HEK293 (cell line): ENCODE measurements at regions not wholly inside any gene's neighbourhood (a gene's known extent, or its start where the extent isn't known, plus 50 kb on each side); places are given as distances from the start of the nearest gene placed in this dataset.
A peak's percentile ranks its signal among the peaks of the same experiment; 100 is the strongest.

Source experiments
- CTCF ChIA-PET: fragments of 350-600 bp; formaldehyde crosslinking; extraction: SDS; loops from one replicate; lab custom pipeline; 2021; ENCODE audit warnings: antibody characterized with exemption; lab: Yijun Ruan, JAX
- POLR2A ChIA-PET: fragments of 300-600 bp; formaldehyde crosslinking; extraction: SDS; loops from one replicate; lab custom pipeline; 2020; ENCODE audit warnings: antibody characterized with exemption, inconsistent platforms; lab: Yijun Ruan, JAX
- H3K27ac ChIP-seq: fragments of 200-500 bp; sonication (Bioruptor generic); 2 replicates; pipeline ENCODE4 v1.5.1; 2014; ENCODE audit warnings: low read depth, low read length, control low read depth, inconsistent platforms; ENCODE audit errors: extremely low read depth
- H3K36me3 ChIP-seq, 2 experiments: fragments of 200-500 bp in 1 of 2; sonication (Bioruptor generic) in 1 of 2; 1 replicate in 1 of 2; 2 replicates in 1 of 2; pipeline ENCODE4 v1.5.1; 2014 to 2017; ENCODE audit warnings: inconsistent platforms in 2 of 2, low read length in 2 of 2; ENCODE audit not compliant: control insufficient read depth in 2 of 2, insufficient read depth in 1 of 2
- H3K4me1 ChIP-seq: fragments of 200-500 bp; sonication (Bioruptor generic); 2 replicates; pipeline ENCODE4 v1.5.1; 2014; ENCODE audit warnings: mild to moderate bottlenecking, low read length, inconsistent platforms; ENCODE audit not compliant: control insufficient read depth, insufficient read depth
- H3K4me3 ChIP-seq: 2 replicates; pipeline ENCODE4 v1.5.1; 2011; ENCODE audit warnings: low read depth, mild to moderate bottlenecking, control low read depth, low read length, moderate library complexity
- H3K9me3 ChIP-seq: fragments of 200-500 bp; sonication (Bioruptor generic); 2 replicates; pipeline ENCODE4 v1.5.1; 2014; ENCODE audit warnings: low read depth, low read length, inconsistent platforms; ENCODE audit not compliant: control insufficient read depth, insufficient read depth
- BCL11B ChIP-seq: fragments of 450-650 bp; formaldehyde crosslinking; IDR thresholded peaks from 2 replicates; pipeline ENCODE4 v1.5.1; 2016; ENCODE audit warnings: low read depth, missing biosample characterization, missing genetic modification characterization
- HOXC10 ChIP-seq: sonication (generic); formaldehyde crosslinking; IDR thresholded peaks from 2 replicates; pipeline ENCODE4 v1.8.1; 2023; ENCODE audit warnings: mild to moderate bottlenecking, missing genetic modification reagents
- KLF8 ChIP-seq: fragments of 450-650 bp; formaldehyde crosslinking; IDR thresholded peaks from 2 replicates; pipeline ENCODE4 v1.5.1; 2016; ENCODE audit warnings: missing biosample characterization, missing genetic modification characterization
- RBAK ChIP-seq: fragments of 450-650 bp; formaldehyde crosslinking; IDR thresholded peaks from 2 replicates; pipeline ENCODE4 v1.5.1; 2016; ENCODE audit warnings: missing biosample characterization, missing genetic modification characterization
- REPIN1 ChIP-seq: fragments of 450-650 bp; formaldehyde crosslinking; IDR thresholded peaks from 2 replicates; pipeline ENCODE4 v1.5.1; 2017; ENCODE audit warnings: missing biosample characterization, missing genetic modification characterization, low read depth
- SP2 ChIP-seq: fragments of 450-650 bp; formaldehyde crosslinking; IDR thresholded peaks from 2 replicates; pipeline ENCODE4 v1.5.1; 2016; ENCODE audit warnings: missing biosample characterization, missing genetic modification characterization
- ZFP3 ChIP-seq: fragments of 450-650 bp; formaldehyde crosslinking; IDR thresholded peaks from 2 replicates; pipeline ENCODE4 v1.5.1; 2016; ENCODE audit warnings: low read depth, missing biosample characterization, missing genetic modification characterization
- ZNF138 ChIP-seq: fragments of 450-650 bp; formaldehyde crosslinking; IDR thresholded peaks from 2 replicates; pipeline ENCODE4 v1.5.1; 2016; ENCODE audit warnings: missing biosample characterization, missing genetic modification characterization, borderline replicate concordance
- ZNF157 ChIP-seq: fragments of 450-650 bp; formaldehyde crosslinking; IDR thresholded peaks from 2 replicates; pipeline ENCODE4 v1.5.1; 2016; ENCODE audit warnings: missing biosample characterization, missing genetic modification characterization
- ZNF239 ChIP-seq: fragments of 450-650 bp; formaldehyde crosslinking; IDR thresholded peaks from 2 replicates; pipeline ENCODE4 v1.5.1; 2016; ENCODE audit warnings: missing biosample characterization, missing genetic modification characterization
- ZNF248 ChIP-seq: fragments of 450-650 bp; formaldehyde crosslinking; IDR thresholded peaks from 2 replicates; pipeline ENCODE4 v1.5.1; 2017; ENCODE audit warnings: missing biosample characterization, missing genetic modification characterization
- ZNF335 ChIP-seq: fragments of 450-650 bp; formaldehyde crosslinking; conservative IDR thresholded peaks from 2 replicates; pipeline ENCODE4 v1.5.1; 2016; ENCODE audit warnings: missing biosample characterization, missing genetic modification characterization
- ZNF354C ChIP-seq: fragments of 450-650 bp; formaldehyde crosslinking; IDR thresholded peaks from 2 replicates; pipeline ENCODE4 v1.5.1; 2016; ENCODE audit warnings: missing biosample characterization, missing genetic modification characterization, low read depth, borderline replicate concordance
- ZNF48 ChIP-seq: fragments of 450-650 bp; formaldehyde crosslinking; IDR thresholded peaks from 2 replicates; pipeline ENCODE4 v1.5.1; 2016; ENCODE audit warnings: missing biosample characterization, missing genetic modification characterization
- ZNF529 ChIP-seq: fragments of 450-650 bp; formaldehyde crosslinking; IDR thresholded peaks from 2 replicates; pipeline ENCODE4 v1.5.1; 2017; ENCODE audit warnings: missing genetic modification characterization, missing biosample characterization; ENCODE audit not compliant: insufficient replicate concordance
- ZNF600 ChIP-seq: fragments of 450-650 bp; formaldehyde crosslinking; IDR thresholded peaks from 2 replicates; pipeline ENCODE4 v1.5.1; 2016; ENCODE audit warnings: missing biosample characterization, missing genetic modification characterization
- ZNF610 ChIP-seq: fragments of 450-650 bp; formaldehyde crosslinking; IDR thresholded peaks from 2 replicates; pipeline ENCODE4 v1.5.1; 2016; ENCODE audit warnings: missing biosample characterization, missing genetic modification characterization, borderline replicate concordance
- ZNF626 ChIP-seq: fragments of 450-650 bp; sonication (Bioruptor Pico); formaldehyde crosslinking; IDR thresholded peaks from 2 replicates; pipeline ENCODE4 v1.5.1; 2018; ENCODE audit warnings: missing biosample characterization, missing genetic modification characterization, inconsistent platforms
- ZNF654 ChIP-seq: fragments of 450-650 bp; formaldehyde crosslinking; IDR thresholded peaks from 2 replicates; pipeline ENCODE4 v1.5.1; 2016; ENCODE audit warnings: low read depth, missing biosample characterization, missing genetic modification characterization
- ZNF670 ChIP-seq: fragments of 450-650 bp; formaldehyde crosslinking; IDR thresholded peaks from 2 replicates; pipeline ENCODE4 v1.5.1; 2016; ENCODE audit warnings: missing biosample characterization, missing genetic modification characterization, low read depth
- ZNF768 ChIP-seq: fragments of 450-650 bp; formaldehyde crosslinking; IDR thresholded peaks from 2 replicates; pipeline ENCODE4 v1.5.1; 2018; ENCODE audit warnings: missing biosample characterization, mild to moderate bottlenecking, missing genetic modification characterization
- ZNF776 ChIP-seq: fragments of 450-650 bp; formaldehyde crosslinking; IDR thresholded peaks from 2 replicates; pipeline ENCODE4 v1.5.0; 2017; ENCODE audit warnings: missing biosample characterization, missing genetic modification characterization, borderline replicate concordance
- ZNF785 ChIP-seq: fragments of 450-650 bp; formaldehyde crosslinking; IDR thresholded peaks from 2 replicates; pipeline ENCODE4 v1.5.1; 2016; ENCODE audit warnings: missing biosample characterization, missing genetic modification characterization
- ZNF837 ChIP-seq: fragments of 450-650 bp; formaldehyde crosslinking; IDR thresholded peaks from 2 replicates; pipeline ENCODE4 v1.5.1; 2016; ENCODE audit warnings: missing biosample characterization, missing genetic modification characterization
- TF ChIP-seq, protein P1 (sequence below): fragments of 450-650 bp; formaldehyde crosslinking; IDR thresholded peaks from 2 replicates; pipeline ENCODE4 v1.5.1; 2016; ENCODE audit warnings: missing biosample characterization, missing genetic modification characterization, borderline replicate concordance
- TF ChIP-seq, protein P2 (sequence below): fragments of 450-650 bp; formaldehyde crosslinking; IDR thresholded peaks from 2 replicates; pipeline ENCODE4 v1.5.1; 2016; ENCODE audit warnings: missing biosample characterization, missing genetic modification characterization
- TF ChIP-seq, protein P3 (sequence below): fragments of 450-650 bp; formaldehyde crosslinking; IDR thresholded peaks from 2 replicates; pipeline ENCODE4 v1.5.1; 2016; ENCODE audit warnings: missing biosample characterization, missing genetic modification characterization

DNA sequence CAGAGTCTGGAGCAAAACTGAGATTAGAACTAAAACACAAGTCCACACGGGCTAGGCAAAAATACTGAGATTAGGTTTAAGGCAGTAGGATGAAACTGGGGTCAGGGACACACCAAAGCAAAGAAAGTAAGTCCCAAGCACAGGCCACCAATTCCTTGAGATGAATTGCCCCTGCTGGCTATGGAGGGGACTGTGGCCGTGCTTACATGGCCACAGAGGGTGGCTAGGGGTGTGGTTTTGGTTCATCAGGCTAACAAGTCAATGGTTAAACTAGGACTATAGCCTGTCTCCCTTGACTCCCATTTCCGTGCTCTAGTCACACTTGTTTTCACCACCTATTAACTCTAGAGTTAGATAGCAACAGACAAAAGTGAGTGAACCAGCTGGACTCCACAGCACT, 394.8 kb downstream of the PBX1 start:
- ChIA-PET POLR2A (no interaction called here), CTCF (no interaction called here)
- no peaks in the 10 kb centered on the region for H3K9me3 ChIP-seq
- TF ChIP-seq ZNF157 (no peak), ZNF768 (tag by site-specific recombination) (no peak), ZNF610 (tag by site-specific recombination) (no peak), REPIN1 (tag by site-specific recombination) (no peak), ZNF48 (tag by site-specific recombination) (no peak), KLF8 (tag by site-specific recombination) (no peak), SP2 (tag by site-specific recombination) (no peak), BCL11B (tag by site-specific recombination) (no peak), ZNF776 (no peak)
- TF ChIP-seq, protein P1, sequence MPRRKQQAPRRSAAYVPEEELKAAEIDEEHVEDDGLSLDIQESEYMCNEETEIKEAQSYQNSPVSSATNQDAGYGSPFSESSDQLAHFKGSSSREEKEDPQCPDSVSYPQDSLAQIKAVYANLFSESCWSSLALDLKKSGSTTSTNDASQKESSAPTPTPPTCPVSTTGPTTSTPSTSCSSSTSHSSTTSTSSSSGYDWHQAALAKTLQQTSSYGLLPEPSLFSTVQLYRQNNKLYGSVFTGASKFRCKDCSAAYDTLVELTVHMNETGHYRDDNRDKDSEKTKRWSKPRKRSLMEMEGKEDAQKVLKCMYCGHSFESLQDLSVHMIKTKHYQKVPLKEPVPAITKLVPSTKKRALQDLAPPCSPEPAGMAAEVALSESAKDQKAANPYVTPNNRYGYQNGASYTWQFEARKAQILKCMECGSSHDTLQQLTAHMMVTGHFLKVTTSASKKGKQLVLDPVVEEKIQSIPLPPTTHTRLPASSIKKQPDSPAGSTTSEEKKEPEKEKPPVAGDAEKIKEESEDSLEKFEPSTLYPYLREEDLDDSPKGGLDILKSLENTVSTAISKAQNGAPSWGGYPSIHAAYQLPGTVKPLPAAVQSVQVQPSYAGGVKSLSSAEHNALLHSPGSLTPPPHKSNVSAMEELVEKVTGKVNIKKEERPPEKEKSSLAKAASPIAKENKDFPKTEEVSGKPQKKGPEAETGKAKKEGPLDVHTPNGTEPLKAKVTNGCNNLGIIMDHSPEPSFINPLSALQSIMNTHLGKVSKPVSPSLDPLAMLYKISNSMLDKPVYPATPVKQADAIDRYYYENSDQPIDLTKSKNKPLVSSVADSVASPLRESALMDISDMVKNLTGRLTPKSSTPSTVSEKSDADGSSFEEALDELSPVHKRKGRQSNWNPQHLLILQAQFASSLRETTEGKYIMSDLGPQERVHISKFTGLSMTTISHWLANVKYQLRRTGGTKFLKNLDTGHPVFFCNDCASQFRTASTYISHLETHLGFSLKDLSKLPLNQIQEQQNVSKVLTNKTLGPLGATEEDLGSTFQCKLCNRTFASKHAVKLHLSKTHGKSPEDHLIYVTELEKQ (tag by site-specific recombination) = no peak
- H3K4me3 ChIP-seq = no peak overlapping the region
- H3K36me3 ChIP-seq = no peaks in the 10 kb centered on the region
- no peak overlapping the region for H3K27ac ChIP-seq
- H3K4me1 ChIP-seq = no peaks in the 10 kb centered on the region

DNA sequence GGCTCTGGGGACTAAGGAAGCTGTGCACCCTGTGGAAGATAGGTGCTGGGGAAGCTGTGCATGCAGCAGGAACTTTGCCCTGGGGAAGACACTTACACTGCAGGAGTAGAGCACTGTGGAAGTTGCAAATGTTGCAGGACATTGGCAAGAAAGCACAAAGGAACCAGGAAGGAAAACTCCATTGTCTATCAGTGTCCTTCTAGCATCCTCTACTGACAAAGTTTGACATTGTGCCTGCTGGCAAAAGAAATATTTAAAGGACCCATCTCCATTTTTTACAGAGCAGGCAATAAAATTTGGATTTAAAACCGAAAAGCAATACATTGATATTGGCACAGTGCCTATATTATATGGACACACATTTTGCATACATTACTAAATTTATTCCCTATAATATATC, 394.1 kb downstream of the PBX1 start:
- no peaks in the 10 kb centered on the region for H3K9me3 ChIP-seq
- H3K4me1 ChIP-seq = no peaks in the 10 kb centered on the region
- 0 out of 2 replicates have a peak, but pooled peaks have one; percentile 12 for TF ChIP-seq ZNF654 (tag by site-specific recombination)
- TF ChIP-seq ZNF138 (tag by site-specific recombination) = no peak
- no peak for TF ChIP-seq ZNF600 (tag by site-specific recombination)
- TF ChIP-seq ZNF785 (tag by site-specific recombination) = no peak
- no peak for TF ChIP-seq ZNF670 (tag by site-specific recombination)
- no peak for TF ChIP-seq ZNF354C (tag by site-specific recombination)
- no peak for TF ChIP-seq ZNF626 (tag by site-specific recombination)
- no peak for TF ChIP-seq ZNF768 (tag by site-specific recombination)
- TF ChIP-seq, all 188 proteins: peak for 1
- Histone ChIP-seq H3K4me3 (no peak overlapping the region), H3K27ac (no peak overlapping the region), H3K36me3 (no peaks in the 10 kb centered on the region)
- ChIA-PET POLR2A (no interaction called here), CTCF (interaction anchor here (1.6 kb wide), 1 partner anchor 120 kb away, joined by 6 read pairs; no protein-coding TSS in a partner anchor)

DNA sequence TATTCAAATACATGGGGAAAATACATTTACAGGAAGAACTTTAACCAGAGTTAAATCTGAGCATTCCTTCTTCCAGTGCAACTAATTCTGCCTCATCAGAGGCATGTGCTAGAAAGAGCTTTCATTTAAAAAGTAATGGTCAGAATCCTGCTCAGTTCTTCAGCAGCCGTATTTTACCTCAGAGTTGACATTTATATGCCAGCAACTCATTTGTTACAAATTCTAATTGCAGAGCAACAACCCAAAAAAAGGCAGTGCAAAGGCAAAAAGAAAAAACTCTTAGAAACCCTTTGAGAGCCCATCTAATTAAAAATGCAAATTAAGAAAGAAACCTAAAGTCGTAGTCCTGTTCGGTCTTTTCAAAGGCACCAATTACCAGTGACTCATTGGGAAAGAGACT, 392.5 kb downstream of the PBX1 start:
- no peak overlapping the region for H3K27ac ChIP-seq
- H3K9me3 ChIP-seq = no peaks in the 10 kb centered on the region
- H3K4me3 ChIP-seq = no peak overlapping the region
- H3K4me1 ChIP-seq = no peaks in the 10 kb centered on the region
- CTCF ChIA-PET = interaction anchor here (1.6 kb wide), 1 partner anchor 122 kb away, joined by 6 read pairs; no protein-coding TSS in a partner anchor
- no peaks in the 10 kb centered on the region for H3K36me3 ChIP-seq
- POLR2A ChIA-PET = no interaction called here
- TF ChIP-seq, protein P2, sequence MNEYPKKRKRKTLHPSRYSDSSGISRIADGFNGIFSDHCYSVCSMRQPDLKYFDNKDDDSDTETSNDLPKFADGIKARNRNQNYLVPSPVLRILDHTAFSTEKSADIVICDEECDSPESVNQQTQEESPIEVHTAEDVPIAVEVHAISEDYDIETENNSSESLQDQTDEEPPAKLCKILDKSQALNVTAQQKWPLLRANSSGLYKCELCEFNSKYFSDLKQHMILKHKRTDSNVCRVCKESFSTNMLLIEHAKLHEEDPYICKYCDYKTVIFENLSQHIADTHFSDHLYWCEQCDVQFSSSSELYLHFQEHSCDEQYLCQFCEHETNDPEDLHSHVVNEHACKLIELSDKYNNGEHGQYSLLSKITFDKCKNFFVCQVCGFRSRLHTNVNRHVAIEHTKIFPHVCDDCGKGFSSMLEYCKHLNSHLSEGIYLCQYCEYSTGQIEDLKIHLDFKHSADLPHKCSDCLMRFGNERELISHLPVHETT (tag by site-specific recombination) = no peak
- TF ChIP-seq ZFP3 (tag by site-specific recombination) (no peak), RBAK (no peak), ZNF529 (tag by site-specific recombination) (no peak), KLF8 (tag by site-specific recombination) (no peak), ZNF239 (tag by site-specific recombination) (no peak), ZNF768 (tag by site-specific recombination) (no peak), ZNF335 (no peak), HOXC10 (CRISPR knock-in tag) (no peak), ZNF837 (tag by site-specific recombination) (no peak), ZNF248 (tag by site-specific recombination) (no peak)
- TF ChIP-seq, protein P3, sequence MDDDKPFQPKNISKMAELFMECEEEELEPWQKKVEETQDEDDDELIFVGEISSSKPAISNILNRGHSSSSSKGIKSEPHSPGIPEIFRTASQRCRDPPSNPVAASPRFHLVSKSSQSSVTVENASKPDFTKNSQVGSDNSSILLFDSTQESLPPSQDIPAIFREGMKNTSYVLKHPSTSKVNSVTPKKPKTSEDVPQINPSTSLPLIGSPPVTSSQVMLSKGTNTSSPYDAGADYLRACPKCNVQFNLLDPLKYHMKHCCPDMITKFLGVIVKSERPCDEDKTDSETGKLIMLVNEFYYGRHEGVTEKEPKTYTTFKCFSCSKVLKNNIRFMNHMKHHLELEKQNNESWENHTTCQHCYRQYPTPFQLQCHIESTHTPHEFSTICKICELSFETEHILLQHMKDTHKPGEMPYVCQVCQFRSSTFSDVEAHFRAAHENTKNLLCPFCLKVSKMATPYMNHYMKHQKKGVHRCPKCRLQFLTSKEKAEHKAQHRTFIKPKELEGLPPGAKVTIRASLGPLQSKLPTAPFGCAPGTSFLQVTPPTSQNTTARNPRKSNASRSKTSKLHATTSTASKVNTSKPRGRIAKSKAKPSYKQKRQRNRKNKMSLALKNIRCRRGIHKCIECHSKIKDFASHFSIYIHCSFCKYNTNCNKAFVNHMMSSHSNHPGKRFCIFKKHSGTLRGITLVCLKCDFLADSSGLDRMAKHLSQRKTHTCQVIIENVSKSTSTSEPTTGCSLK (tag by site-specific recombination) = no peak
